HG03139 (cell line): ENCODE measurements at regions not wholly inside any gene's neighbourhood (a gene's known extent, or its start where the extent isn't known, plus 50 kb on each side); places are given as distances from the start of the nearest gene placed in this dataset.

Experiments
- ATAC-seq: cut with Tn5 transposase; IDR thresholded peaks from one replicate; pipeline ENCODE4 v1.9.1; 2021; ENCODE audit not compliant: unreplicated experiment

DNA sequence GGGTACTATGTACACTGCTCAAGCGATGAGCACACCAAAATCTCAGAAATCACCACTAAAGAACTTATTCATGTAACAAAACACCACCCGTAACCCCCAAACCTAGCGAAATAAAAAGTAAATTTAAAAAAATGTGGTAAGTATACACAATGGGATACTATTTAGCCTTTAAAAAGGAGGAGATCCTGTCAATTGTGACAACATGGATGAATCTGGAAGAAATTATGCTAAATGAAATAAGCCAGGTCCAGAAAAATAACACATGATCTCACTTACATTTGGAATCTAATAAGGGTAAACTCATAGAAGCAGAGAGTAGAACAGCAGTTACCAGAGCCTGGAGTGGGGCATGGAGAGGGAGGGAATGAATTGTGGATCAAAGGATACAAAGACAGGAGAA lies 98.5 kb upstream of the SPATS2L start:
- ATAC-seq = no peak

GRCh38 chr2:200209030-200209429 lies 97.5 kb upstream of the SPATS2L start:
- ATAC-seq = no peak

DNA sequence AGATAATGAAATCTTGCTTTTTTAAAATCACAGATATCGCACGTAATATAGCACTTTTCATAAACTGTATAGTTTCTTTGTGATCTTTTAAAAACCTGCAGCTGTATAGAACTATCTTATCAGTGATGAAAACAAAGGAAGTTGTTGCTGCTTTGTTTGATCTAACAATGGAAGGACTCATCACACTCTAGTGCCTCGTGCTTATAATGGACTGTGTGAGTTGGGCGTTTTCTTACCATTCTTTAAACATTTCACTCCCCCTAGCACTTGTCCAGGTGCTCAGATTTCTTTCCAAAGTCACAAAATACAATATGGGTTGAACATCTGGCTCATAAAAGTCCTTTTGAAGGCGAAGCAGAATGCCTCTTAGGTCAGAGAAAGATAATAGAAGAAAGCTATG lies 94.8 kb upstream of the SPATS2L start:
- ATAC-seq = no peak

GRCh38 chr2:200212862-200213425 lies 93.5 kb upstream of the SPATS2L start:
- no peak for ATAC-seq

DNA sequence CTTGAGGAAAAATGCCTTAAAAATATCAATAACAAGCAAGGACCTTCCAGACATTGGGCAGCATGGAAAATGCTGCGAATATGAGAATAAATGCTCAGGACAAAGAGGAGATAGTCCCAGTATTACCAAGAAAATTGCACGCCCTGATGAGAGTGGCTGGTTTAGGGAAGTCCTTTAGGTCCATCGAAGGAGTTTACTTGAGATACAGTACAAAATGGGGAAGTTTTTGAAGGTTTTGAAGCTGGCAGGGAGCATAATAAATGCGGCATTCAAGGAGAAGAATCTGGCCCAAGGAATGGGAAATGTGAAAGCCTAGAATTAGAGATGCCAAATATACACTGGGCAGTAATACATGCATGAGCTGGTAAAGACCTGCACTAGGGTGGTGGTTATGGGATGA lies 90.2 kb upstream of the SPATS2L start:
- no peak for ATAC-seq

DNA sequence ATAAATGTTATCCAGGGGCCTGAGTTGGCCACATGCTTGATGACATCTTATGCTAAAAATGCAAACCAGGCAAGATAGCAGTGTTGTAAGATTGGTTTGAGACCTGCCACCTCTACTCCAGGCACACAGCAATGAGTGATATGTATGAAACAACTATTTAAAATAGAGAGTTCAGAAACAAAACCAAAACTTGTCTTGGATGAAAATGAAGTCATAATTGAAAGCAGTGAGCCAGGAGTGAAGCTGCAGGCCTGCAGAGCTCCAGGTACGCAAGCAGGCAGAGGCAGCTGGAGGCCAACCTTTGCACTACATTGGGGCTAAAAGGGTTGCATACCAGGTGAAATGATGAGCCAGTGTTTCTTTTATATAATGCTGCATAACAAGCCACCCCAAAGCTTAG lies 89.2 kb upstream of the SPATS2L start:
- ATAC-seq = no peak

DNA sequence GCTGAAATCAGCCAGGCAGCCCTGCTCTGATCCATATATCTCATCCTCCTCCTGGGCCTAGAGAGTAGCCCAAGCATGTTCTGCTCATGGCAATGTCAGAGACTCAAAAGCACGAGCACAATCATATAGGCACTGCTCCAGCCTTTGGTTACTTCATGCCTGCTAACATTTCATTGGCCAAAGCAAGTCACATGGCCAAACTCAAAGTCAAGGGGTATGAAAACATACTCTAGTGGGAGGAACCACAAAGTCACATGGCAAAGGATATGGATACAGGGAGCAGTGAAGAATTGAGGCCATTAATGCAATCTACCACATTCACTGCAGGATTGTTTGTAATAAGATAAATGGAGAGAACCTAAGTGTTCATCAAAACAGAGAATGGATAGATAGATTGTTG lies 87.8 kb upstream of the SPATS2L start:
- no peak for ATAC-seq

- no peak for ATAC-seq
These were observed 87.0 kb upstream of the SPATS2L start for GRCh38 chr2:200219309-200220113.

GRCh38 chr2:200220251-200220650 lies 86.2 kb upstream of the SPATS2L start:
- no peak for ATAC-seq

DNA sequence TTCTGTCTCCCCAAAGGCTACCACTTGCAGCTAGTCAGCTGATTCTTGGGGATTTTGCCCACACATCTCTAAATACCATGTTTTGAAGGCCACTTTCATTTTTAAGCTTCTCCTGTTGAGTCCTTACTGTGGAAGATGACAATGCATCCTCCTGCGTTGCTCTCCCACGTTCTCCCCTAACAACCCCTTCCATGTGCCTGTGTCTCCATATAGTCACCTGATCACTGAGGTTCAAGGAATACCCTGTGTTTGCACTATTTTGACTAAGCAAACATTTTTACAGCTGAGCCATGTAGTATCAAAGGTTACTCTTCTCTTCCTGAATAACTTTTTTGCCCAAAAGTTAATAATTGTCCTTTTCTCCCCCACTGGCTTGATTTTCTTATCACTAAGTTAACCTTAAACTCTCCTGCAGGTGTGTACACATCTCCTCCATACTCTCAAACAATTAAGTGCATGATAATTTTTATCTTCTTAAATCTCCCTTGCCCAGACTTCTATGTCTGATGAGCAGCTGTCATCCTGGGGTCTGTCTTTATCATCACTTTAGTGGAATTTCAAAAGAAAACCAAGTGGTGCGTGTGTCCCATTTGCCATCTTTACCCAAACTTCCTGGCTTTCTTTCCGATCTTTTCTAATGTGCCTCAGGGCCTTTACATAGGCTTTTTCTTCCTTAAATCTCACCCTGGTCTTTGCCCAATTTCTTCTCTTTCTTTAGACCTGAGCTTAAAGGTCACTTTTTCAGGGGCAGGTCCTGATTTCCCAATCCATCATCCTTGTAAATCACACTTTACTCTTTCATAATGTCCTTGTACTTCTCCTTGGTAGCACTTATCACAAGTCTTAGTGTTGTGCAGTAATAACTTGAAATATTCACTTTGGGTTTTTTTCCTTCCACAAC lies 85.2 kb upstream of the SPATS2L start:
- no peak for ATAC-seq

GRCh38 chr2:200222791-200223190 lies 83.7 kb upstream of the SPATS2L start:
- no peak for ATAC-seq

DNA sequence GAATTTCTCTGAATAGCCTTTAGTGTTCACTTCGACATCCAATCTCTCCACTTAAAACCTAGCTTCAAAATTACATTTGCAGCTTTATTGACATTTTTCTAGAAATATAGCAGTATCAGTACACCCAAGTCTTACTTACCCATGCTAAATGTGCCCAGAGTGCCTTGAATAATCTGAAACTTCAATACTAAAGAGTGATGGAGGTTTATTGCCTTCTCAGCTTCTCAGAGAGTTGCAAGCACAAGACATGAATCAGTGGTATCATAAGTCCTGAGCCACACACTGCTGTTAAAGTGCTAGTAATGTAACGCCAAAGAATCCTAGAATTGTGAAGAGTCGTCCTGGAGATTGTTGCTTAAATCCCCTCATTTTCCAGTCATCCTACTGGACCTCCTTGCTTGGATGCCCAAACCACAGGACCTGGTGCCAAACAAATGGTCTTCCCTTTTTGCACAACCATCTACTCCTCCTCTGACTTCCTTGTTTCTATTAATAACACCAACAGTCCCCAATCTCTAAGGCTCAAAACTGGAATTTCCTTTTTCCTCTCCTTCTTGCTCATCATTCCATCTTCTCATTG lies 83.2 kb upstream of the SPATS2L start:
- ATAC-seq = no peak

- ATAC-seq = no peak
These were observed 80.5 kb upstream of the SPATS2L start for GRCh38 chr2:200225951-200226350.

DNA sequence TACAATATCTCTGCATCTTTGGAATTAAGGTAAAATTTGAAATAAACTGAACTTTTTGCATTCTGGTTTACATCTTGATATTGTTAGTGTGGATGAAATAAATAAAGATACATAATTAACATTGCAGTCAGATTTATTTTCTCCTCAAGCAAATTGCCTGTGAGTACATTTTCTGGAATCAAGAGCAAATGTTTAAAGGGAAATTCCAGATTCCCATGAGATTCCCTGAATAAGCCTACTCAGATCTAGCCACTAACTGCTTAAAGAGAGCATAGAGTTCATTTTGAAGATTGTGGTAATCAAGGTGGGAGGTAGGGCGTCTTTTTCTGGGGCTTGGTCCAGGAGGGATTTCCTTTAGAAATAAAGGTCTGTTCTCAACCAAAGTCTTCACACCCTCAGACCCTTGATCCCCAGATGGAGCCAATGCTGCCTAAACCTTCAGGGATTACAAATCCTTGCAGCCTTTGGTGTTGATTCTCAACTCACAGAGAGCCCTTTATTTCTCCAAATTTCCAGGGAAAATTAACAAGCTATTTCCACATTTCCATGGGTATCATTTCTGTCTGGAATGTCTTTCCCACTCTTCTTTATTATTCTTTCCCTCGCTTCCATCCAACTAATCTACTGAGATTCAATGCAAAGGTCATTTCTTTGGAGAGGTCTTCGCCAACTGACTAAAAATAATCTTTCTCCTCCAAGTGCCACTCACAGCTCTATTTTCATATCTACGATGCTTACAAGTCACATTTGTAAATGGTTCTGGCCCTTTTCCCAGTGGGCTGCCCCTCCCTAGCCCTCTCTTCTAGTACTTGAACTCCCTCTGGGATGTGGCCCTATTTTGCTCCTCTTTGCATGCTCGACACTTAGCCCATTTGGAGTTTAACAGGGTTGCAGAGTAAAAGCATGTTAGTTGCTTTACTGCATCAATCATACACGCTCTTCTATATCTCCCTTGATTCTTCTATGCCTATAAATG lies 79.8 kb upstream of the SPATS2L start:
- no peak for ATAC-seq

GRCh38 chr2:200230716-200231115 lies 75.8 kb upstream of the SPATS2L start:
- no peak for ATAC-seq

DNA sequence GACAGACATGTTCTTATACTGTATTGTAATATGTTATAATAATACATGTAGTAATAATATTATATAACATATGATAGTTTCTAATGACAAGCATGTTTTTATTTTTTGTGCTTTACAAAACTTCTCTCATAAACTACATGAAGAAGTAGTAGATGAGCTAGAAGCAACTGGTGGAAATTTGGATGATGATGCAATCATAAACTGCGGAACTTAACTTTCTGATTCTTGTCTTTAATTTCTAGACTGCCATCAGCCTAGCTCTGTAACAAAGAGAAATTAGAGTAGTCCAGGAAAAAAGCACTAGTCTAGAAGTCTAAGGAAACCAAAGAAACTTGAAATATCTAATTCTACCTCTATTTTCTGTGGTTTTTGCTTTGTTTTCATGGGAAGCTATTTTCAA lies 71.0 kb upstream of the SPATS2L start:
- ATAC-seq = no peak

GRCh38 chr2:200239216-200239615 lies 67.3 kb upstream of the SPATS2L start:
- no peak for ATAC-seq

- ATAC-seq = no peak
These were observed 63.9 kb upstream of the SPATS2L start for GRCh38 chr2:200242570-200242969.

DNA sequence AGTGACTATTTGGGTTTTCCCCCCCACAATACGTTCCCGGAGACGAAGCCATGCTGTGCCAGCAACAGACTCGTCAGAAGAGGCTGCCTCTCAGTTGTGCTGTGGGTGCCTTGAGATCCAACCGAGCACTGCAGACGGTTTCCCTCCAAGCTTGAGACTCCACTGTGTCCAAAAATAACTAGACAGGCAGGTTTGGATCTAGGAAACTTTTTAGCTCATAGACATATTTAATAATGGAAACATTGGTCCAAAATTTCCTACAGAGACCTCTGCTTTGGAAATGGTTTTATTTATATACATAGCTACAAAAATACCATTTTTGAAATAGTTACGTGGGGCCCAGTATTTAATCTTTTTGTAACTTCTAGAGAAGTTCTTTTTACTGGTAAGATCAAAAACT lies 63.1 kb upstream of the SPATS2L start:
- no peak for ATAC-seq

GRCh38 chr2:200244111-200244510 lies 62.4 kb upstream of the SPATS2L start:
- ATAC-seq = no peak
